ENCODE measurements at regions not wholly inside any gene's neighbourhood (a gene's known extent, or its start where the extent isn't known, plus 50 kb on each side); places are given as distances from the start of the nearest gene placed in this dataset.

- DNase-seq = no peak
- Histone ChIP-seq H3K4me1 (ENCODE audit: control insufficient read depth, insufficient read depth, low read length, poor library complexity, severe bottlenecking) (no peaks in the 10 kb centered on the region), H3K9me3 (ENCODE audit: control insufficient read depth, low read length) (no peaks in the 10 kb centered on the region), H3K4me3 (ENCODE audit: insufficient read depth, low read depth, low read length, poor library complexity, severe bottlenecking) (no peak overlapping the region), H3K27ac (ENCODE audit: insufficient read depth, low read length, poor library complexity, severe bottlenecking) (no peak overlapping the region), H3K36me3 (ENCODE audit: control insufficient read depth, insufficient read depth, low read length) (no peaks in the 10 kb centered on the region), H3K27me3 (replicated peaks; ENCODE audit: control insufficient read depth, insufficient read depth, low read length, poor library complexity, severe bottlenecking) (no peaks in the 10 kb centered on the region)
Observed at GRCh38 chr4:14269824-14270223, 642.3 kb upstream of the BOD1L1 start.

DNA sequence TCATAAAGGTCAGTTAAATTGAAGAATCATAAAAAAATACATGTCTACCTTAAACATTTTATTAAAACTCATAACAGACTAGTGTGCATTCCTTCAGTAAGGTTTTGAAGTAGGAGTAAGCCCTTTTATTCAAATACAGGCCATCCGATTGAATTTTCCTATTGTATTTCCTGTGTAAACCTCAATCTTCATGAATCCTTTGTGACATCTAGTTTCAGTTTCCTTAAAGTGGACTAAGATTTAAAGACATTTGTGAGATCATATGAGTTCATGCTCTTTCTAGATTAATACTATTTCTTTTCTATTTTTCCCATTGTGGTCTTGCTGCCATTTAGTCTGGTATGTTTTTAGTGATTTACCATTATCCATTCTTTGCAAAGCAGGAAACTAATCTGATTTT is 644.7 kb upstream of the BOD1L1 start:
- H3K4me1 ChIP-seq (ENCODE audit: control insufficient read depth, insufficient read depth, low read length, poor library complexity, severe bottlenecking) = no peaks in the 10 kb centered on the region
- DNase-seq = no peak

GRCh38 chr4:14277505-14277904 is 650.0 kb upstream of the BOD1L1 start:
- DNase-seq = no peak
- H3K9me3 ChIP-seq (ENCODE audit: control insufficient read depth, low read length) = no peaks in the 10 kb centered on the region
- no peak overlapping the region for H3K4me3 ChIP-seq (ENCODE audit: insufficient read depth, low read depth, low read length, poor library complexity, severe bottlenecking)
- H3K27me3 ChIP-seq (replicated peaks; ENCODE audit: control insufficient read depth, insufficient read depth, low read length, poor library complexity, severe bottlenecking) = no peaks in the 10 kb centered on the region
- H3K36me3 ChIP-seq (ENCODE audit: control insufficient read depth, insufficient read depth, low read length) = no peaks in the 10 kb centered on the region
- no peak overlapping the region for H3K27ac ChIP-seq (ENCODE audit: insufficient read depth, low read length, poor library complexity, severe bottlenecking)
- H3K4me1 ChIP-seq (ENCODE audit: control insufficient read depth, insufficient read depth, low read length, poor library complexity, severe bottlenecking) = no peaks in the 10 kb centered on the region

More for the DNA sequence above, 644.7 kb upstream of the BOD1L1 start:
- Histone ChIP-seq H3K27me3 (replicated peaks; ENCODE audit: control insufficient read depth, insufficient read depth, low read length, poor library complexity, severe bottlenecking) (no peaks in the 10 kb centered on the region), H3K36me3 (ENCODE audit: control insufficient read depth, insufficient read depth, low read length) (no peaks in the 10 kb centered on the region), H3K9me3 (ENCODE audit: control insufficient read depth, low read length) (no peaks in the 10 kb centered on the region), H3K27ac (ENCODE audit: insufficient read depth, low read length, poor library complexity, severe bottlenecking) (no peak overlapping the region), H3K4me3 (ENCODE audit: insufficient read depth, low read depth, low read length, poor library complexity, severe bottlenecking) (no peak overlapping the region)

DNA sequence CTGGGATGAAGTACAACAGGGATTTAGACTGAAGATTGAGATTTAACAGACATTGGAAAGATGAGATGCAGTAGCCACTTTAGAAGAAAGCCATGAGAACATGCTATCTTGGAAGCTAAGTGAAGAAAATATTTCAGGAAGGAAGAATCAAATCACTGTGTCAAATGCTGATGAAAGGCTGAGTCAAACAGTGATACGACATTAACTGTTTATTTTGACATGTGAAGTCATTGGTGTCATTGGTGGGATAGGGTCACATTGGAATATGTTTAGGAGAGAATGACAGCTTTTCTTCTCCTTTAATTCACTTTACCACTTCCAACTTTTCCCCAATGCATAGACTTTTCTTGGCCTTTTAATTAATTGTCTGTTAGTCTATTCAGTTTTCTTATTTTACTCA is 653.0 kb upstream of the BOD1L1 start:
- no peak for DNase-seq
- no peaks in the 10 kb centered on the region for H3K9me3 ChIP-seq (ENCODE audit: control insufficient read depth, low read length)
- H3K27me3 ChIP-seq (replicated peaks; ENCODE audit: control insufficient read depth, insufficient read depth, low read length, poor library complexity, severe bottlenecking) = no peaks in the 10 kb centered on the region
- H3K4me3 ChIP-seq (ENCODE audit: insufficient read depth, low read depth, low read length, poor library complexity, severe bottlenecking) = no peak overlapping the region
- H3K27ac ChIP-seq (ENCODE audit: insufficient read depth, low read length, poor library complexity, severe bottlenecking) = no peak overlapping the region
- no peaks in the 10 kb centered on the region for H3K4me1 ChIP-seq (ENCODE audit: control insufficient read depth, insufficient read depth, low read length, poor library complexity, severe bottlenecking)
- no peaks in the 10 kb centered on the region for H3K36me3 ChIP-seq (ENCODE audit: control insufficient read depth, insufficient read depth, low read length)

- no peaks in the 10 kb centered on the region for H3K36me3 ChIP-seq (ENCODE audit: control insufficient read depth, insufficient read depth, low read length)
- no peak overlapping the region for H3K27ac ChIP-seq (ENCODE audit: insufficient read depth, low read length, poor library complexity, severe bottlenecking)
- no peaks in the 10 kb centered on the region for H3K27me3 ChIP-seq (replicated peaks; ENCODE audit: control insufficient read depth, insufficient read depth, low read length, poor library complexity, severe bottlenecking)
- H3K4me1 ChIP-seq (ENCODE audit: control insufficient read depth, insufficient read depth, low read length, poor library complexity, severe bottlenecking) = no peaks in the 10 kb centered on the region
- no peaks in the 10 kb centered on the region for H3K9me3 ChIP-seq (ENCODE audit: control insufficient read depth, low read length)
- DNase-seq = no peak
- H3K4me3 ChIP-seq (ENCODE audit: insufficient read depth, low read depth, low read length, poor library complexity, severe bottlenecking) = no peak overlapping the region
Observed at GRCh38 chr4:14284578-14284977, 657.1 kb upstream of the BOD1L1 start.

DNA sequence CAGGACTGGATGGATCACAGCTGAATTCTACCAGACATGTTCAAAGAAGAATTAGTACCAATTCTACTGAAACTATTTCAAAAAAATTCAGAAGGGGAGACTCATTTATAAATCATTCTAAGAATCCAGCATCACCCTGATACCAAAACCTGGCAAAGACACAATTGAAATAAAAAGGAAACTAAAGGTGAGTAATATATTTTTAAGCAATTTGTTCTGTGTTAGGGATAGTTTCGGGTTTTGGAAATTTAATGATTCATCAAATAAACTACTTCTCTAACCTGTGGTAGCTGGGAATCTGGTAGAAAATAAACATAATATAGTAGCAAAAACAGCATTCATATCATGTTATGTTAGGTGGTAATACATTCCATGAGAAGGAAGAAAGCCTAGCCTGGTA is 662.2 kb upstream of the BOD1L1 start:
- Histone ChIP-seq H3K4me3 (ENCODE audit: insufficient read depth, low read depth, low read length, poor library complexity, severe bottlenecking) (no peak overlapping the region), H3K27ac (ENCODE audit: insufficient read depth, low read length, poor library complexity, severe bottlenecking) (no peak overlapping the region), H3K9me3 (ENCODE audit: control insufficient read depth, low read length) (no peaks in the 10 kb centered on the region), H3K4me1 (ENCODE audit: control insufficient read depth, insufficient read depth, low read length, poor library complexity, severe bottlenecking) (no peaks in the 10 kb centered on the region), H3K27me3 (replicated peaks; ENCODE audit: control insufficient read depth, insufficient read depth, low read length, poor library complexity, severe bottlenecking) (no peaks in the 10 kb centered on the region), H3K36me3 (ENCODE audit: control insufficient read depth, insufficient read depth, low read length) (no peaks in the 10 kb centered on the region)
- DNase-seq = no peak

DNA sequence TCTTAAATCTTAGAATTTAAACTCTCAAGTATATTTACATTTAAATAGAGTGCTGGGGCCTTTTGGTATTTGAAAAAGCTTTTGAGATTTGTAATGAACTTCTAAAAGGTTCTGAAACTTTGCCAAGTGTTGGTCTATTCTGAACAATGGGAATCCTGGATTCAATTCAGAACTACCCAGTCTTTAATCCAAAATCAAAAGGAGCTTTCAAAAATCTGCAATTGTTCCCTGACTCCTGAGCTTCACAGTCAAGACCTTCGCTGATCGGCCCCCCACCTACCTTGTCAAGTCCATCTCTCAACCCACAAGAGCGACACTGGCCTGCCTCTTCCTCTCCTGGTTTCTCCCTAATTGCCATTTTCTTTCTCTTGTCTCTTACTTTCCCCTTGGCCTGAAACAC is 666.1 kb upstream of the BOD1L1 start:
- no peaks in the 10 kb centered on the region for H3K4me1 ChIP-seq (ENCODE audit: control insufficient read depth, insufficient read depth, low read length, poor library complexity, severe bottlenecking)
- no peak overlapping the region for H3K4me3 ChIP-seq (ENCODE audit: insufficient read depth, low read depth, low read length, poor library complexity, severe bottlenecking)
- DNase-seq = no peak
- H3K36me3 ChIP-seq (ENCODE audit: control insufficient read depth, insufficient read depth, low read length) = no peaks in the 10 kb centered on the region
- no peaks in the 10 kb centered on the region for H3K27me3 ChIP-seq (replicated peaks; ENCODE audit: control insufficient read depth, insufficient read depth, low read length, poor library complexity, severe bottlenecking)
- H3K27ac ChIP-seq (ENCODE audit: insufficient read depth, low read length, poor library complexity, severe bottlenecking) = no peak overlapping the region
- H3K9me3 ChIP-seq (ENCODE audit: control insufficient read depth, low read length) = no peaks in the 10 kb centered on the region

DNA sequence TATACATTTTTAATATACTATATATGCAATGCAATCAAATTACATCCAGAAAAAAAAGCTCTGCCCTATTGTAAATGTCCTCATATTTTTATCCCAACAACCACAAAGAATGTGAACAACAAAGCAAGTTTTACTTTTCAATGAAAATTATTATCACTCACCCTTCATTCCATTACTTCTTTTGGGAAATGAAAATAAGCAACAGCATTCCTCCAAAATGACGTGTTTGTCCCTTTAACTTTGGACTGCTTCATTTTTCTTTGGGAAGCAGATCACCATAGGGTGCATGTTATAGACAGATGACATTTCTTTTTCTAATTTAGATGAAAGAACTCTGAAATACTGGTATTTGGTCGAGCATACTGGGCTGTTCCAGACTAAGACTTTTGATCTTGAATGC is 667.1 kb upstream of the BOD1L1 start:
- Histone ChIP-seq H3K27ac (ENCODE audit: insufficient read depth, low read length, poor library complexity, severe bottlenecking) (no peak overlapping the region), H3K4me3 (ENCODE audit: insufficient read depth, low read depth, low read length, poor library complexity, severe bottlenecking) (no peak overlapping the region), H3K9me3 (ENCODE audit: control insufficient read depth, low read length) (no peaks in the 10 kb centered on the region), H3K27me3 (replicated peaks; ENCODE audit: control insufficient read depth, insufficient read depth, low read length, poor library complexity, severe bottlenecking) (no peaks in the 10 kb centered on the region), H3K36me3 (ENCODE audit: control insufficient read depth, insufficient read depth, low read length) (no peaks in the 10 kb centered on the region), H3K4me1 (ENCODE audit: control insufficient read depth, insufficient read depth, low read length, poor library complexity, severe bottlenecking) (no peaks in the 10 kb centered on the region)
- no peak for DNase-seq

DNA sequence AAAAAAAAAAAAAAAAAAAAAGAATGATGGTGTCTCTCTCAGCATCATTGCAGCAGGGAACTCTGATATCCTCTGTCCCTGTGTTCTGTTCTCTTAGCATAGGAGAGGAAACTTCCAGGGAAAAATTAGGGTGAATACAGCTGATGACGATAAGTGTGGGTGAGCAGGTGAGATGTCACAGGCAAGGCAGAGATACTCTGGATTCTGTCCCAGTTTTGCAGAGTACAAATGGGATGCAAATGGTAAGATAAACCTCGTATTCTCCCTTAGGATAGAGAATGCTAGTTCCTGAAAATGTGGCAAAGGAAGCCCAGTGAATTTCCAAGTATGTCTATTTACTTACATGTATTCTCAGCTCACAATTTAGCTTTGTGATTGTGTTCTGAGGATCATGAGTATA is 671.6 kb upstream of the BOD1L1 start:
- DNase-seq = no peak
- H3K9me3 ChIP-seq (ENCODE audit: control insufficient read depth, low read length) = no peaks in the 10 kb centered on the region

GRCh38 chr4:14302021-14302420 is 674.5 kb upstream of the BOD1L1 start:
- H3K4me1 ChIP-seq (ENCODE audit: control insufficient read depth, insufficient read depth, low read length, poor library complexity, severe bottlenecking) = no peaks in the 10 kb centered on the region
- DNase-seq = no peak
- H3K9me3 ChIP-seq (ENCODE audit: control insufficient read depth, low read length) = no peaks in the 10 kb centered on the region
- no peaks in the 10 kb centered on the region for H3K27me3 ChIP-seq (replicated peaks; ENCODE audit: control insufficient read depth, insufficient read depth, low read length, poor library complexity, severe bottlenecking)
- H3K27ac ChIP-seq (ENCODE audit: insufficient read depth, low read length, poor library complexity, severe bottlenecking) = no peak overlapping the region
- no peaks in the 10 kb centered on the region for H3K36me3 ChIP-seq (ENCODE audit: control insufficient read depth, insufficient read depth, low read length)
- H3K4me3 ChIP-seq (ENCODE audit: insufficient read depth, low read depth, low read length, poor library complexity, severe bottlenecking) = no peak overlapping the region

More for the DNA sequence above, 671.6 kb upstream of the BOD1L1 start:
- Histone ChIP-seq H3K27ac (ENCODE audit: insufficient read depth, low read length, poor library complexity, severe bottlenecking) (no peak overlapping the region), H3K4me3 (ENCODE audit: insufficient read depth, low read depth, low read length, poor library complexity, severe bottlenecking) (no peak overlapping the region), H3K27me3 (replicated peaks; ENCODE audit: control insufficient read depth, insufficient read depth, low read length, poor library complexity, severe bottlenecking) (no peaks in the 10 kb centered on the region), H3K4me1 (ENCODE audit: control insufficient read depth, insufficient read depth, low read length, poor library complexity, severe bottlenecking) (no peaks in the 10 kb centered on the region), H3K36me3 (ENCODE audit: control insufficient read depth, insufficient read depth, low read length) (no peaks in the 10 kb centered on the region)

DNA sequence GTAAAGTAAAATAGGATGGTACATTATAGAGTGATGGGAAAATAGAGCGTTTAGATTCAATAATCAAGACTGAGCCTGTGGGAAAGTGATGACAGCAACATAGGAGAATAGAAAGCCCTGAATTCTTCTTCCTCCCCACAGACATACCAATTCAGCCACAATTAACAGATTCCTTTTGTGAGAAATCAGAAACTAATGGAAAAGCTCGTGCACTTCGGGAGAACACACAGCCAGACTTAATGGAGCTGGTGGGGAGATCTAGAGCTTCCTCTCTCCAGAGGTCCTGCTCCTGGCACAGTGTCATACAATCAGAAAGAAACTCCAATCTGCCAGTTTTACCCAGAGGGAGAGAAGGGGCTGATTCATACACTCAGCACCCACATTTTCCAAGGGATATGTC is 676.3 kb upstream of the BOD1L1 start:
- Histone ChIP-seq H3K27me3 (replicated peaks; ENCODE audit: control insufficient read depth, insufficient read depth, low read length, poor library complexity, severe bottlenecking) (no peaks in the 10 kb centered on the region), H3K36me3 (ENCODE audit: control insufficient read depth, insufficient read depth, low read length) (no peaks in the 10 kb centered on the region), H3K9me3 (ENCODE audit: control insufficient read depth, low read length) (no peaks in the 10 kb centered on the region), H3K27ac (ENCODE audit: insufficient read depth, low read length, poor library complexity, severe bottlenecking) (no peak overlapping the region), H3K4me3 (ENCODE audit: insufficient read depth, low read depth, low read length, poor library complexity, severe bottlenecking) (no peak overlapping the region), H3K4me1 (ENCODE audit: control insufficient read depth, insufficient read depth, low read length, poor library complexity, severe bottlenecking) (no peaks in the 10 kb centered on the region)
- no peak for DNase-seq
